Fibroblast of pulmonary artery (primary cell): ENCODE measurements at regions not wholly inside any gene's neighbourhood (a gene's known extent, or its start where the extent isn't known, plus 50 kb on each side); places are given as distances from the start of the nearest gene placed in this dataset.

ENCODE experiments used
- DNase-seq: peaks from one replicate; pipeline ENCODE4 v3.0.0-alpha.2; 2010; ENCODE audit warnings: low read depth
- H3K4me3 ChIP-seq: replicated peaks from 2 replicates; pipeline ENCODE4 v1.5.1; 2011; ENCODE audit warnings: low read depth, mild to moderate bottlenecking, control low read depth, low read length, moderate library complexity
- TF ChIP-seq, protein P1 (sequence below): IDR thresholded peaks from 2 replicates; pipeline ENCODE4 v1.5.1; 2011; ENCODE audit warnings: mild to moderate bottlenecking, control low read depth, low read length, inconsistent platforms; ENCODE audit errors: missing control alignments

DNA sequence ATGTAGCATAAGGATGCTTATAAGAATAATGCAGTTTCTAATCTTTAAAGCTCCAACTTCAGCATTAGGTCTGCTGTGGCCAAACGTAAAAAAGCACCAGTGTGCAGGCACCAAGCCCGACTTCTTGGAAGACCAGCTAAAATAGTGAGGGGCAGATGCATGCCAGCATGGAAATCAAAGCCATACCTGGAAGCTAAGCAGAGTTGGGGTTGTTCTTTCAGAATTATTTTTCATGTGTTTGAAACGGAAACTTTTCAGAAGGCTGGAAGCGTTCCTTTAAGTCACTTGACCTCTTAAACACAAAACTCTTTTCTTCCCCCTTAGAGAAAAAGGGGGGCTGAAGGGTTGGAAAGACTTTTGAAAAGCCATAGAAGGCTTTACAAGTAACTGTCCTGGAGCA, 329.2 kb upstream of the C1orf87 start:
- TF ChIP-seq, protein P1, sequence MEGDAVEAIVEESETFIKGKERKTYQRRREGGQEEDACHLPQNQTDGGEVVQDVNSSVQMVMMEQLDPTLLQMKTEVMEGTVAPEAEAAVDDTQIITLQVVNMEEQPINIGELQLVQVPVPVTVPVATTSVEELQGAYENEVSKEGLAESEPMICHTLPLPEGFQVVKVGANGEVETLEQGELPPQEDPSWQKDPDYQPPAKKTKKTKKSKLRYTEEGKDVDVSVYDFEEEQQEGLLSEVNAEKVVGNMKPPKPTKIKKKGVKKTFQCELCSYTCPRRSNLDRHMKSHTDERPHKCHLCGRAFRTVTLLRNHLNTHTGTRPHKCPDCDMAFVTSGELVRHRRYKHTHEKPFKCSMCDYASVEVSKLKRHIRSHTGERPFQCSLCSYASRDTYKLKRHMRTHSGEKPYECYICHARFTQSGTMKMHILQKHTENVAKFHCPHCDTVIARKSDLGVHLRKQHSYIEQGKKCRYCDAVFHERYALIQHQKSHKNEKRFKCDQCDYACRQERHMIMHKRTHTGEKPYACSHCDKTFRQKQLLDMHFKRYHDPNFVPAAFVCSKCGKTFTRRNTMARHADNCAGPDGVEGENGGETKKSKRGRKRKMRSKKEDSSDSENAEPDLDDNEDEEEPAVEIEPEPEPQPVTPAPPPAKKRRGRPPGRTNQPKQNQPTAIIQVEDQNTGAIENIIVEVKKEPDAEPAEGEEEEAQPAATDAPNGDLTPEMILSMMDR = no peak
- H3K4me3 ChIP-seq = no peak overlapping the region
- no peak for DNase-seq

DNA sequence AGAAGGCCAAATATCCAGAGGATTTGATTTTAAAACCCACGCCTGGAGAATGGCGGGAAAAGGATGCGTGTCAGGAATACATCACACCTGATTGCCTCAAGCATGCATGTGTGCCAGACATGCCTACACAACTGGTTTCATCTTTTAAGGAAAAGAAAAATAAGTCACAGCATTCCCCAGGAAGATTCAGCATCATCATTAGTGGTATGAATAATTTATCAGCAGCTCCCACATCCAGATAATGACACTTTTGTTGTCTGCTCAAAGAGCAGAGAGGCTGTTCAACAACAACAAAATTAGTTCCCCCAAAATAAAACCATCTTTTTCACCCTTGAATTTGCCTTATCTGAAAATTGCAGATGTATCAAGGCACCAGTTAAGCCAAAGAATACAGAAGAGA, 328.6 kb upstream of the C1orf87 start:
- TF ChIP-seq, protein P1 = no peak
- DNase-seq = no peak
- H3K4me3 ChIP-seq = no peak overlapping the region

DNA sequence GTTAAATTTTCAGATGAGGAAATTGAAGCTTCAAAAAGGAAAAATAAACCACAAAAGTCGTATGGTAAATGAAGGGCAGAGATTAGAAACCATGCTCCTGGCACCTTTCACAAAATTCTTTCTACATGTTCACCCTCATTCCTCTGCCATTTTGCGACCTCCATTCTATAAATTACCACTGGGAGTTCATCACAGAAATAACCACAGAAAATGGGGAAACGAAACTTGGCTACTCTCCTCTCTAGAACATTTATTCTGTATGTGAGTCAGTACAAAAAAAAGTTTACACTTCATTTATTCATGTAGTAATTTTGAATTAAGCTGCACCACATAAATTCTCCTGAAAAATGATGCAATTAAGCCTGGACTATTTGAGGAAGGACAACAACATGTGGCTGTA, 320.9 kb upstream of the C1orf87 start:
- TF ChIP-seq, protein P1 = no peak
- DNase-seq = peak; percentile 11
- no peak overlapping the region for H3K4me3 ChIP-seq

DNA sequence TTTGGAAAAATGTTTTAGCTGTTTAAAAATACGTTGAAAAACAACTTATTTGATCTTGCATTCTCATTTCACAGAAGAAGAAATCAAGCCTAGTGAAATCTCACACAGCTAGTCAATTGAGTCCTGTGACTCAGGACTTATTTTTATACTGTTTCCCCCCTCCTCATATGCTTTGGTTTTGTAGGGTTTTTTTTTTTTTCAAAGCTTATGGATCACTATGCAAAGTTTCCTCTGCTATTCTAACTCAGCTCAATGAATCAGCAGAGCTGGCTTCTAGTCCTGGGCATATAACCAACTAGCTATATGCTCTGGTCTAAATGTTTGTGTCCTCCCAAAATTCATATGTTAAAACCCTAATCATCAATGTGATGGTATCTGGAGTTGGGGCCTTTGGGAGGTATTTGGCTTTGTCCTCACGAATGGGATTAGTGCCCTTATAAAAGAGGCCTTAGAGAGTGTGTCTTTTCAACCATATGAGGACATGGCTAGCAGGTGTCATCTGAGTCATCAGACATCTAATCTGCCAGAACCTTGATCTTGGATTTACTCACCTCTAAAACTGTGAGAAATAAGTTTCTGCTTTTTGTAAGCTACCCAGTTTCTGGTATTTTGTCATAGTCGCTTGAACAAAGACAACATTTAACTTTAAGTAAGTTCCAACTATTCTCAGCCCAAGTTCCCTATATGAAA, 317.2 kb upstream of the C1orf87 start:
- TF ChIP-seq, protein P1 = no peak

DNA sequence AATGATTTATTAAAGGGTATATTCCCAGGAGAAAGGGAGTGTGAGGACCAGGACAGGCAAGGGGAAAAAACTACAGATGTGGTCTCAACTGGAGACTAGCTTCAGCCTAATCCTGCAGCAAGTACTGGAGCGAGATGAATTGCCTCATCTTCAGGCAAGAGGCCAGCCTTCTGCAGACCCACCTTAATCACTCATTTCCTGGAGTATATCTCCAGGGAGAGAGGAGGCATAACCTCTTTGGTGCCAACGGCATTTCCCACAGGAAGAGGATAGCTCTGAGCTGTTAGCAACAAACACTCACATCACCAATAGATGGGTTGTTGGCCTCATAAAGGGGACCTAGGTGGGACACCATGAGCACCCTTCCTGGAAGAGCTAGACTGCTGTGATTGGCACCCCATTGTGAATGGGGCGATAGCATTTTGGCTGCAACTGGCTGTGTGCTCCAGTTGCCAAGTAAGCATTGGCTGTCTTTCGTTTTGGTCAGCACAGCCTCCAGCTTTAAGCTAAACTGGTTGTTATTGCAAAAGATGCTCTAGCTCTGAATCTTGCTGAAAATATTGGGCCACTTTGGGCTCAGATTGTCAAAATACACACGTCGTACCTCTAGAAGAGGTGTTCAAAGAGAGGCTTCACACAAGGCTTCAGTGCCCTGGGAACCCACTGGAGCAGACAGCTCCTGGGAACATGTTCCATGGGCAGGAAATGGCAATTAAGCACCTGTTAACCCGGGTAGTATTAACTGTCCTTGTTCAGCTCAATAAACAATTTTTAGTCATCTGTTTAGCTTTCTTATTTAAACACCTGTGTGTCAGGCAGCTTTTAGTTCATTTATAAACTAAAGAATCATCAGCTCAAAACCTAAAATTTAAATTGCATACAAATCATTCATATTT, 314.8 kb upstream of the C1orf87 start:
- TF ChIP-seq, protein P1 = no peak
- peak; percentile 86 for DNase-seq

More for the DNA sequence above, 317.2 kb upstream of the C1orf87 start:
- no peak overlapping the region for H3K4me3 ChIP-seq
- no peak for DNase-seq

DNA sequence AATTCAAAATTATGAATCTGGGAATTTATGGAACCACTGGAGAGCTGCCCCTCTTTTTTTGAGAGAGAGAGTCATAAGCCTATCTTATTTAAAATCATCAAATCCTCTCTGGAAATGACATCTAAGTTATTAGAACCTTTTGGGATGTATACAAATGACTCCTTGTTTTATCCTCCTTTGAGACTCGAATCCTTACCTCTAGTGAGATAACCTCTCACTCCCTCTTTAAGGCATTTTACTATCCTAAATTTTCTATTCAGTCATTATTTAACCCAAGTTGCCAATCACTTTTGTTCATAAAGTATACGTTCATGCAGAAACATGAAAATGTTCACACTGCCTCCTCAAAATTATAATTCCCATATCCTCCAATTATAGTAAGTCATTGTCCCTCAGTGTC, 313.6 kb upstream of the C1orf87 start:
- TF ChIP-seq, protein P1 = no peak
- no peak for DNase-seq
- no peak overlapping the region for H3K4me3 ChIP-seq

More for the DNA sequence above, 314.8 kb upstream of the C1orf87 start:
- no peak overlapping the region for H3K4me3 ChIP-seq
